Left kidney (tissue), 1 donor: ENCODE measurements at regions not wholly inside any gene's neighbourhood (a gene's known extent, or its start where the extent isn't known, plus 50 kb on each side); places are given as distances from the start of the nearest gene placed in this dataset.

Experiments used
- DNase-seq: peaks from one replicate; pipeline ENCODE4 v3.0.0-alpha.2; 2013

DNA sequence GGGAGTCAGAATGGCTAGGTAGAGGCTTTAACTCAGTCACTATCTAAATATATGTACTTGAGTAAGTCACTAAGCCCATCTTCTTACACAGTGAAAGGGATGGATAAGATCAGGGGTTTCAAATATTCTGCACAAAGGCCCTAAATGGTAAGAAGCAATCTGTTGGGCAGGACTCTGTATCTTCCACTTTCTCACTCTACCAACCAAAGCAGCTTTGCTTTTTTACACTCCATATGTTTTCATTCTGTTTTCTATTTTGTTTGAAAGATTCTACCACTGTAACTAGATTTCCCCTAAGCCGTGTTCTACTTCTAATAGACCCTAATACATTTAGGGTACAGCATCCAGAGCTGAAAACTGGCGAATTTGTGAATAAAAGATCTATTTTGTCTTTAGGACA lies 477.5 kb upstream of the NMUR2 start:
- no peak for DNase-seq

DNA sequence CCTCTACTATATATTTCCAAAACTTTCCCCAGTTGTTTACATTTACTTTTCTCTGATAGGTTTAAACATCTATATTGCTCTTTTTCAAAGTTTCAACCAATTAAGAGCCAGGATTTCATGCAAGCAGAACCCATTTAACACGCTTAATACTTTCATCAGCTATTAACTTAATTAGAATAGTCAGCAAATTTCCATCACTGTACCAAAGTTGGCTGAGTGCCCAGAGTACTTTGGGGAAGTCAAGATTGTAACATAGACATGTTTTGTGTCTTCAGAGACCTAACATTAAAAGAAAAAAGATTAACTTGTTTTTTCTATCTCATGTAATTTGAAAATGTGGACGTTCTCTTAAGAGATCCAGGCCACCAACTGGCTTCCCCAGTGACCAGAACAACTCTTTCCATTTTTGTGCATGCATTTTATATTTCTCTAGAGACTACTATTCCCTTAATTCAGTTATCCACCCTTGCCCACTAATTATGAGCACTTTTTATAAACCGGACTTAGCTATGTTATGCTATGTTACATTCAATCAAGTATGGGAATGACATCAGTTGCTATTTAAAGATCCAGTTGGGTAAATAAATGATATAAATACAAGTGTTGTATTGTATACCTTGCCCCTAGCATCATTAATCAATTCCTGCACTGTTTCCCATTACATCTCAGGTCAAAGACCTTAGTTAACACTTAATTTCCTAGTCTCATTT lies 478.1 kb upstream of the NMUR2 start:
- DNase-seq = peak; percentile 0

DNA sequence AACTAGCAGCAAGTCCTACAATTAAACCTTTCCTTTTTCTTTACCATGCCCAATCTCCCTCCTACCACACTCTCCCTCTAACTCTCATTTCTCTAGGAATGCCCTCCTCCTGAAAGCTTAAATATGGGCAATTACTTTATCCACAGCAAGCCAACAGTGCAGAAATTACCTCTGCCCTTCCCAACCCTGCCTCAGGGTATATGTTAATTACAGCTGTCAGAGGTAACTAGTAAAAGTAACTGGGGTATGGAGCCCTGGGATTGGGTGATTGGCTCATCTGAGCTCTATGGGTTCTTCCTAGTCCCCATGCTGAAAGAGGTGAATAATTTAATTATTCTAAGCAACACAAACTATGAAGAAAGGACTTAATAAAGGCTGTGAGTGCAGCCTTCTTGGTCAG lies 478.9 kb upstream of the NMUR2 start:
- DNase-seq = peak; percentile 5

DNA sequence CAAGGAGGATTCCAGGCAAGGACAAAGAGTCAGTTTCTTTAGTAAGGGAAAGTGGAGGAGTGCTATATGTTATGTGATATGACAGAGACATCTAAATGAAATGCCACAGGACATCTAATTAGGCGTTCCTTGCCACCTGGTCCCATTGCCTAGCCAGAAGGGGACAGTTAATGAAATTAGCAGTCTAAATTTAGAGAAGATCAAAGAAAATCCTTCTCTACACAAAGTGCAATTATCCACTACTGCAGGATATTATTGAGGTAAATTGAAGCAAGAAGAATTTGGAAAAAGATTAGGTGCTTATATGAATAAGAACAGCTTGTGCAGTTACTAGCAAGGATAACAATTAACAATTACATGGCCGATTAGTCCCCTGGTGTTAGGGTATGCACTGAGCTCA lies 495.3 kb upstream of the NMUR2 start:
- no peak for DNase-seq

- no peak for DNase-seq
These were observed 496.7 kb upstream of the NMUR2 start for GRCh38 chr5:152901754-152902153.

DNA sequence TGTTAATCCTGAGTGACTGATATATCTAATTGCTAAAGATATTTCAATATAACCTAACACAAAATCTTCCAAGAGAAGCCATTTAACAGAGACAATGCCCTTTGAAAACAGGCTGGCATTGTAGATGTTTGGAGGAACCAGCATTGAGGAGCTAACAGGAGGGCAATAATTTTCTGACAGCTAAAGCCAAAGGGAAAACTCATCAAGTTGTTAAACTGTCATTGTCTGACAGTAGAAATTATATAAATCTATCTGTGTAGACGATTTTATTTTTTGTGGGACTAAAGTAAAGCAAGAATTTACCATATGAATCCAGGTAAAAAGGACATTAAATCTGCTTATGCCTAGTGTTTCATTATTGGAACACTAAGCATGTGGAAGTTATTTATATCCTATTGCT lies 500.2 kb upstream of the NMUR2 start:
- DNase-seq = no peak

- DNase-seq = no peak
These were observed 502.6 kb upstream of the NMUR2 start for GRCh38 chr5:152907488-152908245.

DNA sequence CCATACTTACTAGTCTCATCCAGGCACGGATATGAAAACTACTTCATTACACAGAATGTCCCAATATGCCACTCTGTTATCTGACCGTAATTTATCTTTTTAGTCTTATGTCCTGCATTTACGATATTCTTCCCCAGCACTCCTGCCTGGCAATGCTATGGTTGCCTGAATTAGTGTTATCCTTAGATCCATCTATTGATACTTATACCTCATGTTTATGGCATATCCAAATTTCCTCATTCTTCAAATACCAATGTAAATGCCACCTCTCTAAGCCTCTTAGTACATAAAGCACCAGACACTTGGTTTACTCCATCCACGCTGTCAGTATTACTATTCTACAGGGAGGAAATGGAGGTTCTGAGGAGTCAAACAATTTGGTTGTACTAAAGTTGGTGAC lies 507.8 kb upstream of the NMUR2 start:
- DNase-seq = no peak

DNA sequence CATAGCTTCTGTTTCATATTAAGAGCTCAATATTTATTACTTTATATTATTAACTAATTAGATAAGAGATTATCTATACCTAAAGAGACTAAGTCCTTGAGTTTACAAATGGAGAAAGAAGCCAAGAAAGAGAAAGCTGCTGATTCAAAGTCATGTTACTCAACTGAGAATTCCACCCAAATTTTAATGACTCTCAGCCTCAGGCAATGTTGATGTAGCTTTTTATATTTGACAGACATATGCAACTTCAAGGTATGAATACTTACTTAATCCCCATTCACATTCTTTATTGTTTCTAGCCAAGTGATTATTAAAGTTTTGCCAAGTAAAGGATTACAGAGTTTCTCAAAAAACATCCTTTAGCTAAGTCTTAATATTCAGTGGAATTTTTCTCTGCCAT lies 527.5 kb upstream of the NMUR2 start:
- no peak for DNase-seq

DNA sequence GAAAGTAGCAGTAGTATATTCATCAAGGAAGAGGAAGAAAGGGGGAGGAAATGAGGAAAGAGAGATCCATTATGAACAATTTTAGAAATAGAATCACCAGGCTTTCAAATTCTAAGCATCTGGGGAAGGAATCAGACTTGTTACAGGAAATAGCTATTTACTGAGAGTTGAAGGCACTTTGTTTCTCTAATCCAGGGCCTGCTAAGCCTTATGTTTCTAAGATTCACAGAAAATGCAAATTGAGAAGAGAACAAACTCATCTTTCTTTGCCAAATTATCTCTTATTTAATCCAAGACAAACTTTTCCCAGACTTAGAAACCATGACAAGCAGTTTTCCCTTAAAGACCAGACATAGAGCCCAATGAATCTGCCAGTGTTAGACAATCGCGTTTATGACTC lies 528.0 kb upstream of the NMUR2 start:
- no peak for DNase-seq

GRCh38 chr5:152938630-152939029 lies 533.6 kb upstream of the NMUR2 start:
- DNase-seq = no peak

DNA sequence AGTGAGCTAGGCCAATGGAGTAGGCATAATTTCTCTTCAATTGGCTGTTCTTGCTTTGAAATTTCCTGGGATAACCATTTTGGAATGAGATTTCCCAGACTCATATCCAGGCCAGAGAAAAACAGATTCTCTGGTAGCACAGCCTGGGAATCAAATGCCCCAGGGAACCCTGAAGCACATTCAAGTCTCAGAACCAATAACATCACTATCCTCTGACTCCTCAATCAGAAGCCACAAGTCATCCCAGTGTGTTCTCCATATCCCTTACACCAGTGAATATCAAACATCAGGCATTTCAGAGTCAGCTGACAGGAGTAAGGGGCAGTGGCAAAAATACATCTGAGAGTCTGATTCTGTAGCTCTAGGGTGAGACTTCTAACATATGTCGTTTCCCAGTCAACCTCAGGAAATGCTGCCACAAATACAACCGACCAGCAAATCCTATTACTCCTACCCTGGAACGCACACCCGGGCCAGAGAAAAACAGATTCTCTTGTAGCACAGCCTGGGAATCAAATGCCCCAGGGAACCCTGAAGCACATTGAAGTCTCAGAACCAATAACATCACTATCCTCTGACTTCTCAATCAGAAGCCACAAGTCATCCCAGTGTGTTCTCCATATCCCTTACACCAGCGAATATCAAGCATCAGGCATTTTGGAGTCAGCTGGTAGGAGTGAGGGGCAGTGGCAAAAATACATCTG lies 537.7 kb upstream of the NMUR2 start:
- no peak for DNase-seq

DNA sequence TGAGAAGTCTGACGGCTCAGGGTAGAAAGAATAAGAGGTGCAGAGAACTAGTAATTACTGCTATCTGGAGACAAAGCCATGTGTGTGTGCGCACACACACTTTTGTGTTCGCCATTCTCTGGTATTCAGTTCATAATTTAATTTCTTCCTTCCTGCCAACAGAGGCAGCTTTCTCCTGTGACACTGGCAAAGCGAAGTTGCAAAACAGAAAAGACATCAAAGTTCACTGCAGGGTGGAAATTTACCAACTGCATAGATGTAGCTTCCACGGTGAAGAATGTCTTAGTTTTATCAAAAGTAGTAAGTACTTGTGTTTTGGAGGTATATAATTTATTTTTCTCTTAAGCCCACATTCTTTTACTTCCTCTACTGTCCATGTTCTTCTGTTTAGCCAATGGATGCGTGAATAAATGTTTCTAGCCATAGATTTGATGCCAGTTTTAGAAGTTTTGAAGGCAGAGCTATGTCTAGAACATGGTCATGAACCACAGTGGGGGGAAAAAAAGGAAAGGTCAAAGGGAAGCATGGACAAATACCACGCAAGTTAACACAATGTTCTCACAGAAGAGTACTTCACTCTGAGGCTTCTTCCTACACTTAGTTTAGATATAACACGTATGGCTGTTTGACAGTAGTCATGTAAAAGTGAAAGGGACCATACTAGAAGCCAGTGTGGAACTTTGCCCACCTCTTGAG lies 536.5 kb upstream of the GRIA1 start:
- no peak for DNase-seq

DNA sequence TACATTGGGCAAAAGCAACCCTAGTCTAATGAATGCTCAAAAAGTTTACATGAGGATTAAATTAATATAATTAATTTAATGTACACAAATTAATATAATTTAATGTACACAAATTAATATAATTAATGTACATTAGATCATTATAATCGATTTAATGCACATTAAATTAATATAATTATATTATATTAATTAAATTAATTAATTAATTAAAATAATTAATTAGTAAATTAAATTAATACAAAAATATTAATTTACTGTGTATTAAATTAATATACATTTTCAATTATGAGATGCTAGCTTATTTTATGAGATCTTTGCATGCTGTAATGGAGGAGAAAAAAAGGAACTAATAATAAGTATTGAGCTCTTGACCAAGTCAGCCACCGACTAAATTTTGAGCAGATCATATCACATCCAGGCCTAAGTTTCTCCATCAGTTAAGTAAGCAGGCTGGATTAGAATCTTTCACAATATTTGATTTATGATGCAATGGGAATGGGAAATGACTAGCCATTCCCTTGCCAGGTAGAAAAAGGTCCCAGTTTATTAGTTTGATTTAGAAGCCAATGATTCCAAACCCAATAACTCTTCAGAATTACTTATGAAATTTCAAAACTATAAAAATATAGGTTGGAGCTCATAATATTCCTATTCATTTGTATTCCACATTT lies 533.4 kb upstream of the GRIA1 start:
- no peak for DNase-seq

DNA sequence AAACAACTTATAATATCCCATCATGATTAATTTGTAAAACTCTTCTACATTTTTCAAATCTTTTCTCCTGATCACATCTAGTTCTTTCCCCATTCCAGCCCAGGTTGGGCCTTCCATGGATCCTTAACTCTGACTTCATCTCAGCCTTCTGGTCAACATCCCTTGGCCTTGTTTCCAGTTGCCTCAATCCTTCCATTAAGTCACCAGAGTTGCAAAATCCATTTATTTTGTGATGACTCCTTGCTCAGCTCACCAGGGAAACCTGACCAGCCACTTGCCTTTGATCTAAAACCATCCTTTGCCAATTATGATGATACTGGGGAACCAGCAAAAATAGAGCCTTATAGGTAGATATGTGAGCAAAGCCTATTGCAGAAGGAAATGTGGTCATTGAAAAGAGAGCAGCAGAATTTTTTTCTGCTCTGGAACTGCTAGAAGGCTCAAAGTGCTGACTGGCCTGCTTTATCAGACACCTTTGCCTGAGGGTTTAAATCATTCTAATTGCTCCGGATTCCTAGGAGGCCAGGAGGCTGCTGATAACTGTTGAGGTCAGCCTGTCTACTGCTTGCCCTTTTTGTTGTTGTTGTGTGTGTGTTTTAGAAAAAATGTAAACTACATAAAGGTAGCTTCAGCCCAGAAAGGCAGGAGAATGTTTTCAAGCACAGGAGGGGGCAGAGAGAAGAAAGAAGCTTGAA lies 512.2 kb upstream of the GRIA1 start:
- no peak for DNase-seq

GRCh38 chr5:152987131-152987530 lies 503.3 kb upstream of the GRIA1 start:
- no peak for DNase-seq

GRCh38 chr5:152990217-152990616 lies 500.3 kb upstream of the GRIA1 start:
- DNase-seq = no peak

GRCh38 chr5:152990649-152991048 lies 499.8 kb upstream of the GRIA1 start:
- DNase-seq = no peak

GRCh38 chr5:152994033-152994680 lies 496.3 kb upstream of the GRIA1 start:
- no peak for DNase-seq

DNA sequence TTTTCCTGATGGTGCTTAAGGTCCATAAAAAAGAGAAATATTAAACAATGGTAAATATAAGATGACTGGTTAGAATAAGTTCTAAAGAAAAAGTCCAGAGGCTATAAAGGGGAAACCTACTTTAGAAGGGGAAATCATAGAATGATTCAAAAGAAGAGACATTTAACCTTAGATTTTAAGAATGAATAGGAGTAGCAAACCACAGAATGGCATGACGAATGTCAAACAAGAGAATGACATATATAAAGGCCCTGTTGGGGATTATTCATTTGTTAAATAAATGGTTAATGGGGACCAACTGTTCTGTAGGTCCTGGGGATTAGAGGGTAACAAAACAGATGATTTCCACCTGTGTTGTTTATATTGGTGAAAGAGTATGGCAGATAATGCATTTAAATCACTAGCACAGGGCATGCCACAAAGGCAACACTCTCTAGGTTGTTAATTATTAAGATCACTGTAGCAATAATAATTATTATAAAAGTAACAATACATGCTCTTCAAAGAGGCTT lies 495.2 kb upstream of the GRIA1 start:
- no peak for DNase-seq

- no peak for DNase-seq
These were observed 484.8 kb upstream of the GRIA1 start for GRCh38 chr5:153005711-153006110.
